ENCODE measurements at regions not wholly inside any gene's neighbourhood (a gene's known extent, or its start where the extent isn't known, plus 50 kb on each side); places are given as distances from the start of the nearest gene placed in this dataset.

DNA sequence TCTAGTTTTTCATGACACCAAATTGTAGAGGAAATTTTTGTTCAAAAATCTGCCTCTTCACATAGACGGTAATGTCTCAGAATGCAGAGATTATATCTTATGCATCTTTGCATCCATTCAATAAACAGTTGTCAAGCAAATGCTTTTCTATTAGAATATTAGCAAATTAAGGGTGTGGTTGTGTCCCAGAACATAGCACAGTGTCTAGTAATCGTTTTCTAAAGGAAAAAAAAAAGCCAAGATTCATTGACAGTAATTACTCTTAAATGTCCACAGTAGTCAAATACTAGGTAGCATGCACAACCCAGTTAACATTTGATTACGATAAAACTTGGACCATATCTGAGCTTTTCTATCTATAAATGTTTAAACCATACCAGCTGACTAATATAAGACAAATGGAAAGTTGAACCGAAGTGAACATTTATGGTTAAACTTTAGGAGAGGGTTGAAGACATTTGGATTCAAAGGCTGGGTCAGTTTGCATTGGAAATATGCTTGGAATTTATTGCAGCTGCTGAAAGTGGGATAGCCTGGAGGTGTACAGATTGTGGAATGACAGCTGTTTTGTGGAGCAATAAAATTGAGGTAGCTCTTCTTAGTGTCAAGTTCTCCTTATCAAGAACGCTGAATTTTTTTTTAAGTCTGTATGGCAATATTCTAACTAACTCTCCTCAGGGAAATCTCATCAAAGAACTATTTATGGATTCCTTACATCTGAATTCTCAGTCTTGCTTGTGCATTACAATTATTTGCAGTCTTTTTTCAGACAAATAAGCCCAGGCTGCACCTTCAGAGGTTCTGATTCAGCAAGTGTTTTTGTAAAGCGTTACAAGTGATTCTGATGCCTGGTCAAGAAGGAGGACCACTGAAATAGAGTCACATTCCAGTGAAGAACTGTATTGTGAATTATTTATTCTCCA is 66.7 kb upstream of the ATP2B1 start:
- Mint-ChIP-seq H3K27me3 (ENCODE audit: low read depth) (no peaks in the 10 kb centered on the region), H3K27ac (peak overlapping the region; percentile 28), H3K4me3 (no peak overlapping the region), H3K36me3 (no peaks in the 10 kb centered on the region), H3K9me3 (peaks cover 13% of the 10 kb centered on the region), H3K4me1 (peaks cover 21% of the 10 kb centered on the region)
- TF ChIP-seq, protein P1, sequence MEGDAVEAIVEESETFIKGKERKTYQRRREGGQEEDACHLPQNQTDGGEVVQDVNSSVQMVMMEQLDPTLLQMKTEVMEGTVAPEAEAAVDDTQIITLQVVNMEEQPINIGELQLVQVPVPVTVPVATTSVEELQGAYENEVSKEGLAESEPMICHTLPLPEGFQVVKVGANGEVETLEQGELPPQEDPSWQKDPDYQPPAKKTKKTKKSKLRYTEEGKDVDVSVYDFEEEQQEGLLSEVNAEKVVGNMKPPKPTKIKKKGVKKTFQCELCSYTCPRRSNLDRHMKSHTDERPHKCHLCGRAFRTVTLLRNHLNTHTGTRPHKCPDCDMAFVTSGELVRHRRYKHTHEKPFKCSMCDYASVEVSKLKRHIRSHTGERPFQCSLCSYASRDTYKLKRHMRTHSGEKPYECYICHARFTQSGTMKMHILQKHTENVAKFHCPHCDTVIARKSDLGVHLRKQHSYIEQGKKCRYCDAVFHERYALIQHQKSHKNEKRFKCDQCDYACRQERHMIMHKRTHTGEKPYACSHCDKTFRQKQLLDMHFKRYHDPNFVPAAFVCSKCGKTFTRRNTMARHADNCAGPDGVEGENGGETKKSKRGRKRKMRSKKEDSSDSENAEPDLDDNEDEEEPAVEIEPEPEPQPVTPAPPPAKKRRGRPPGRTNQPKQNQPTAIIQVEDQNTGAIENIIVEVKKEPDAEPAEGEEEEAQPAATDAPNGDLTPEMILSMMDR (IDR thresholded peaks at IDR 0.05; ENCODE audit: unreplicated experiment) = no peak
- no peak for DNase-seq (ENCODE audit: low spot score in 2 of 2, unreplicated experiment in 2 of 2)

DNA sequence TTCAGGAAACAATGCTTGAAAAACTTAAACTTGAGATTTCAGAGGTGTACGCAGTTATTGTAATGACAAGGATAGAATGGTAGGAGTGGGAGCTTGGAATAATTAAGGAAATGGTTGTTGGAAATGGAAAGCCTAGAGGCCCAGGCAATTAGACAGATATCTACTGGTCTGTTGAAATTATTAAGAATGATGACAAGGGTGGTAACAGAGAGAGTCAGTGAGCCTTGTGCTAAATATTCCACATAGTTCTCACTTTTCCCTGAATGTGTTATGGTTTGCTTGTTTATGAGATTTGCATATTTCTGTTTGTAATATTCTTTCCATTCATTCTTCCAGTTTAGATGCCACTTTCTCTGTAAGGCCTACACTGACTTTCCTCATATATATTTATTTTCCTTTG is 66.0 kb upstream of the ATP2B1 start:
- no peak for DNase-seq (ENCODE audit: low spot score in 2 of 2, unreplicated experiment in 2 of 2)
- Mint-ChIP-seq H3K27ac (no peak overlapping the region), H3K4me3 (no peak overlapping the region), H3K36me3 (no peaks in the 10 kb centered on the region), H3K27me3 (ENCODE audit: low read depth) (no peaks in the 10 kb centered on the region), H3K4me1 (peaks cover 21% of the 10 kb centered on the region), H3K9me3 (peaks cover 13% of the 10 kb centered on the region)
- TF ChIP-seq, protein P1 (IDR thresholded peaks at IDR 0.05; ENCODE audit: unreplicated experiment) = no peak

- TF ChIP-seq, protein P1 (IDR thresholded peaks at IDR 0.05; ENCODE audit: unreplicated experiment) = no peak
- DNase-seq (ENCODE audit: low spot score in 2 of 2, unreplicated experiment in 2 of 2) = no peak
- H3K36me3 Mint-ChIP-seq = no peaks in the 10 kb centered on the region
- peaks cover 12% of the 10 kb centered on the region for H3K4me1 Mint-ChIP-seq
- H3K27me3 Mint-ChIP-seq (ENCODE audit: low read depth) = no peaks in the 10 kb centered on the region
- H3K27ac Mint-ChIP-seq = no peak overlapping the region
- no peak overlapping the region for H3K4me3 Mint-ChIP-seq
- H3K9me3 Mint-ChIP-seq = peaks cover 12% of the 10 kb centered on the region
These were observed 61.8 kb upstream of the ATP2B1 start for GRCh38 chr12:89770391-89770790.

- DNase-seq (ENCODE audit: low spot score in 2 of 2, unreplicated experiment in 2 of 2) = no peak
- H3K4me3 Mint-ChIP-seq = no peak overlapping the region
- H3K27ac Mint-ChIP-seq = no peak overlapping the region
- H3K36me3 Mint-ChIP-seq = no peaks in the 10 kb centered on the region
- H3K9me3 Mint-ChIP-seq = peaks cover 12% of the 10 kb centered on the region
- peaks cover 4% of the 10 kb centered on the region for H3K4me1 Mint-ChIP-seq
- H3K27me3 Mint-ChIP-seq (ENCODE audit: low read depth) = no peaks in the 10 kb centered on the region
- TF ChIP-seq, protein P1 (IDR thresholded peaks at IDR 0.05; ENCODE audit: unreplicated experiment) = no peak
These were observed 60.8 kb upstream of the ATP2B1 start for GRCh38 chr12:89769483-89769818.

DNA sequence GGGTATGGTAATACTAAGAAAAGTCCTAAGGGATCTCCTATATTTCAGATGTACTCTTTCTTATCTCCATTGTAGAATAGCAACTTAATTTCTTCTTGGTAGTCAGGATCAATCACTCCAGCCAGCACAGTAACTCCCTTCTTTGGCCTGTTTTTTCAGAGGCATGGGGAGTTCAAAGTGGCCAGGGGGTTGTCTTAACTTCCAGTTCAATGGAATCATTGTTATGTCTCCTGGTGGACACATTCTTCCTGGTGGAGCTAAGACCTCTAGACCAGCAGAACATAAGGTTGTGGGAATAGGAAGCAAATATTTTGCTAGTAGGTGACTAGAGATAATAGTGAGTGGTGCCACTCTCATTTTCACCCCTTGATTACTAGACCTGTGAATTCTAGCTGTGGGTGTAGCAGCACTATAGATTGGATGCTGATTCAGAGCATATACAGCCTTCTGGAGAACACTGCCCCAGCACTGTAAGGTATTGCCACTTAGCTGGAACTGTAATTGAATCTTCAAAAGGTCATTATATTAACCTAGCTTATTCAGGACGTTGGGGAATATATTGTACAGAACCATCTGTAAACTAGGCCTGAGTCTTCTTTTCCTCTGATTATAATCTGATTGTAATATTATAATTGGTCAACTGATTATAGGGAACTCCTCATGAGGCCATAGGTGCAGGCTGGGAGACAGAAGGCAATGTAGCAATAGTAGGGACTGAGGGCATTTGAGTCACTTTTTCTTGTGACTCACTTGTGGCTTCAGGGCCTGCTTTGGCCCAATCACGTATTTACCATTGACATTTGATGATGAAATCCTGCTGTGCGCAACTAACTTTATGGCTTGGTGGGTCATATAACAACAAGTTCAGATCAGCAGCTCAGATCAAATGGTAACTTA is 60.2 kb upstream of the ATP2B1 start:
- H3K4me3 Mint-ChIP-seq = no peak overlapping the region
- H3K27ac Mint-ChIP-seq = no peak overlapping the region
- TF ChIP-seq, protein P1 (IDR thresholded peaks at IDR 0.05; ENCODE audit: unreplicated experiment) = no peak
- H3K36me3 Mint-ChIP-seq = no peaks in the 10 kb centered on the region
- H3K9me3 Mint-ChIP-seq = peaks cover 12% of the 10 kb centered on the region
- peaks cover 2% of the 10 kb centered on the region for H3K4me1 Mint-ChIP-seq
- DNase-seq (ENCODE audit: low spot score in 2 of 2, unreplicated experiment in 2 of 2) = no peak
- H3K27me3 Mint-ChIP-seq (ENCODE audit: low read depth) = no peaks in the 10 kb centered on the region

Data from mesothelial cell of epicardium (in vitro differentiated cells).